ENCODE measurements at regions not wholly inside any gene's neighbourhood (a gene's known extent, or its start where the extent isn't known, plus 50 kb on each side); places are given as distances from the start of the nearest gene placed in this dataset.

GRCh38 chr2:40592218-40592617 lies 140.3 kb upstream of the SLC8A1 start:
- no peaks in the 10 kb centered on the region for H3K9me3 ChIP-seq (replicated peaks; ENCODE audit: control insufficient read depth, insufficient read depth, low read length)
- RAD21 ChIA-PET (ENCODE audit: unreplicated experiment) = no interaction called here
- H3K79me2 ChIP-seq (ENCODE audit: control insufficient read depth, insufficient read depth, low read length) = no peaks in the 10 kb centered on the region
- no peaks in the 10 kb centered on the region for H3K27me3 ChIP-seq (replicated peaks in 1 of 2; ENCODE audit: control insufficient read depth in 2 of 2, insufficient read depth in 2 of 2, low read length in 1 of 2)
- in situ Hi-C loops (cut with MboI) = no loop called here
- intact Hi-C loops (cut with micrococcal nuclease; ENCODE audit: unreplicated experiment) = no loop called here
- H3K9ac ChIP-seq (ENCODE audit: control insufficient read depth, insufficient read depth, low read length) = no peak overlapping the region
- SMC1A ChIA-PET (ENCODE audit: uncharacterized antibody, unreplicated experiment) = interaction anchor here (1.4 kb wide), 1 partner anchor 13 kb away, joined by 4 read pairs; no protein-coding TSS in a partner anchor
- ATAC-seq (no peak), DNase-seq (ENCODE audit: low read depth, low spot score) (no peak), FAIRE-seq (no peak)
- POLR2A ChIA-PET = no interaction called here
- H3K4me1 ChIP-seq (ENCODE audit: control insufficient read depth, insufficient read depth, low read length) = no peaks in the 10 kb centered on the region
- CTCF ChIA-PET = no interaction called here
- 0% methylated on average over 2 of the region's 2 CpGs for WGBS (ENCODE audit: insufficient coverage, insufficient replicate concordance, low lambda C conversion rate, missing lambda C conversion rate)
- no peak overlapping the region for H3K27ac ChIP-seq (ENCODE audit: control insufficient read depth, insufficient read depth)
- H3K4me3 ChIP-seq = no peak overlapping the region
- no peaks in the 10 kb centered on the region for H4K20me1 ChIP-seq (ENCODE audit: control insufficient read depth, insufficient read depth)
- BruUV-seq (replicated peaks) = no TSS peak
- no peaks in the 10 kb centered on the region for H3K36me3 ChIP-seq (ENCODE audit: control insufficient read depth in 2 of 2, insufficient read depth in 2 of 2, low read length in 1 of 2)
- H3K4me2 ChIP-seq (ENCODE audit: control insufficient read depth, insufficient read depth) = no peak overlapping the region
- no peak overlapping the region for H2AFZ ChIP-seq (ENCODE audit: control insufficient read depth, low read depth, low read length)
- no peak for TF ChIP-seq E2F8 (IDR thresholded peaks at IDR 0.05; ENCODE audit: low read depth, partially characterized antibody)
- no peak for TF ChIP-seq TCF7 (IDR thresholded peaks at IDR 0.05; ENCODE audit: borderline replicate concordance)
- TF ChIP-seq, protein P1, sequence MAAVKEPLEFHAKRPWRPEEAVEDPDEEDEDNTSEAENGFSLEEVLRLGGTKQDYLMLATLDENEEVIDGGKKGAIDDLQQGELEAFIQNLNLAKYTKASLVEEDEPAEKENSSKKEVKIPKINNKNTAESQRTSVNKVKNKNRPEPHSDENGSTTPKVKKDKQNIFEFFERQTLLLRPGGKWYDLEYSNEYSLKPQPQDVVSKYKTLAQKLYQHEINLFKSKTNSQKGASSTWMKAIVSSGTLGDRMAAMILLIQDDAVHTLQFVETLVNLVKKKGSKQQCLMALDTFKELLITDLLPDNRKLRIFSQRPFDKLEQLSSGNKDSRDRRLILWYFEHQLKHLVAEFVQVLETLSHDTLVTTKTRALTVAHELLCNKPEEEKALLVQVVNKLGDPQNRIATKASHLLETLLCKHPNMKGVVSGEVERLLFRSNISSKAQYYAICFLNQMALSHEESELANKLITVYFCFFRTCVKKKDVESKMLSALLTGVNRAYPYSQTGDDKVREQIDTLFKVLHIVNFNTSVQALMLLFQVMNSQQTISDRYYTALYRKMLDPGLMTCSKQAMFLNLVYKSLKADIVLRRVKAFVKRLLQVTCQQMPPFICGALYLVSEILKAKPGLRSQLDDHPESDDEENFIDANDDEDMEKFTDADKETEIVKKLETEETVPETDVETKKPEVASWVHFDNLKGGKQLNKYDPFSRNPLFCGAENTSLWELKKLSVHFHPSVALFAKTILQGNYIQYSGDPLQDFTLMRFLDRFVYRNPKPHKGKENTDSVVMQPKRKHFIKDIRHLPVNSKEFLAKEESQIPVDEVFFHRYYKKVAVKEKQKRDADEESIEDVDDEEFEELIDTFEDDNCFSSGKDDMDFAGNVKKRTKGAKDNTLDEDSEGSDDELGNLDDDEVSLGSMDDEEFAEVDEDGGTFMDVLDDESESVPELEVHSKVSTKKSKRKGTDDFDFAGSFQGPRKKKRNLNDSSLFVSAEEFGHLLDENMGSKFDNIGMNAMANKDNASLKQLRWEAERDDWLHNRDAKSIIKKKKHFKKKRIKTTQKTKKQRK (IDR thresholded peaks at IDR 0.05; ENCODE audit: low read depth, low read length) = no peak
- no peak for TF ChIP-seq RAD51 (IDR thresholded peaks at IDR 0.05)
- TF ChIP-seq, protein P2, sequence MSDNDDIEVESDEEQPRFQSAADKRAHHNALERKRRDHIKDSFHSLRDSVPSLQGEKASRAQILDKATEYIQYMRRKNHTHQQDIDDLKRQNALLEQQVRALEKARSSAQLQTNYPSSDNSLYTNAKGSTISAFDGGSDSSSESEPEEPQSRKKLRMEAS (IDR thresholded peaks at IDR 0.05; ENCODE audit: low read depth, low read length) = no peak
- no peak for TF ChIP-seq ZBTB11 (CRISPR knock-in tag; IDR thresholded peaks at IDR 0.05)
- no peak for TF ChIP-seq EZH2 (IDR thresholded peaks at IDR 0.05; ENCODE audit: borderline replicate concordance, control insufficient read depth, low read depth, low read length)
- no peak for TF ChIP-seq NR2C2 (IDR thresholded peaks at IDR 0.05; ENCODE audit: borderline replicate concordance, control insufficient read depth, insufficient read length, low read depth)
- TF ChIP-seq, protein P3, sequence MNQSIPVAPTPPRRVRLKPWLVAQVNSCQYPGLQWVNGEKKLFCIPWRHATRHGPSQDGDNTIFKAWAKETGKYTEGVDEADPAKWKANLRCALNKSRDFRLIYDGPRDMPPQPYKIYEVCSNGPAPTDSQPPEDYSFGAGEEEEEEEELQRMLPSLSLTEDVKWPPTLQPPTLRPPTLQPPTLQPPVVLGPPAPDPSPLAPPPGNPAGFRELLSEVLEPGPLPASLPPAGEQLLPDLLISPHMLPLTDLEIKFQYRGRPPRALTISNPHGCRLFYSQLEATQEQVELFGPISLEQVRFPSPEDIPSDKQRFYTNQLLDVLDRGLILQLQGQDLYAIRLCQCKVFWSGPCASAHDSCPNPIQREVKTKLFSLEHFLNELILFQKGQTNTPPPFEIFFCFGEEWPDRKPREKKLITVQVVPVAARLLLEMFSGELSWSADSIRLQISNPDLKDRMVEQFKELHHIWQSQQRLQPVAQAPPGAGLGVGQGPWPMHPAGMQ (IDR thresholded peaks at IDR 0.05; ENCODE audit: borderline replicate concordance) = no peak
- no peak for TF ChIP-seq NFXL1 (IDR thresholded peaks at IDR 0.05; ENCODE audit: borderline replicate concordance)
- no peak for TF ChIP-seq KAT2A (conservative IDR thresholded peaks at IDR 0.05; ENCODE audit: control insufficient read depth, low read depth, low read length)
- TF ChIP-seq ASH2L (IDR thresholded peaks at IDR 0.05; ENCODE audit: borderline replicate concordance, low read depth) = no peak
- TF ChIP-seq POU2F2 (IDR thresholded peaks at IDR 0.05; ENCODE audit: borderline replicate concordance, low read depth, low read length) = no peak

All from GM12878 (cell line).